COLO668 (cell line): ENCODE measurements at regions not wholly inside any gene's neighbourhood (a gene's known extent, or its start where the extent isn't known, plus 50 kb on each side); places are given as distances from the start of the nearest gene placed in this dataset.
"Not testable (repeated sequence)": the region's sequence is repeated elsewhere in the genome, so short reads cannot be mapped to it uniquely, and the experiment has no call there.

ENCODE experiments used
- DNase-seq: peaks from one replicate; lab custom pipeline; 2025; ENCODE audit not compliant: unreplicated experiment; lab: John Stamatoyannopoulos, UW

DNA sequence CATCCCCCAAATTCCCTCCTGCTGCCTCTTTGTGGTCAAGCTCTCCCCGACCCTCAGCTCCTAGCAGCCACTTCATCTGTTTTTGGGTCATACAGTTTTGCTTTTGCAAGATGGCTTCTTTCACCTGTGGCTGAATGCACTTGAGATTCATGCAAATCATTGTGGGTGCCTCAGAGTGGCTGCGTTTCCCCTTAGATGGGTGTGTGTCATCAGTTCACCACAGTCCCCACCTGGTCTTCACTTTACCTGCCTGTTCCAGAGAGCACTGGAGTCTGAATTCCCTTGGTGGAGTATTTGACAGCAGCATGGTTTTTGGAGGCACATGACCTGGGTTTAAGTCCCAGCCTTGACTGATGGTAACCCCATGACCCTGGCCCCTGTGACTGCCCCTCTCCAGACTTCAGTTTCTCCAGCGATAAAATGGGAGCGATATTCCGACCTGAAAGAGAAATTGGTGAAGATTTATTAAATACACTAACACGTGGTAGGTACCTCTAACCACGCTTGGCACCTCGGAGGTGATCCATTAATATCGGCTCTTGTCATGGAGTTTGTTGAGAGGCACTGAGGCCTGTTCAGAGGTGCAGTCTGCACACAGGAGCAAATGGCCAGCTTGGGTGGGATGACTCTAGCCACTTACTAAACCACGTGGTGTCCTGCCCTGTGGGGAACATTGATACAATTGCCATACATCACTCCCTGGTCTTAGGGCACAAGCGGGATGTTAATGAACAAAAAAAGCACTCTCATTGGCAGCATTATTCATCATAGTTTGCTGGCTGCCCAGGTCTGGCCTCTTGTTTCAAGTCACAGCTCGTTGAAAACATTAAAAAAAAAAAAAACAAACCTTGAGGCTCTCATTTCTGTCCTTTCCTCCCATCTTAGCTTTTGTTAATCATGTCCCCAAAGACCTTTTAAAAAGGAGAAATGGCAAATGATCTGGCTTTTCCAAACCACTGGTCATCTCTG, 167.2 kb upstream of the KCNG1 start:
- no peak for DNase-seq

DNA sequence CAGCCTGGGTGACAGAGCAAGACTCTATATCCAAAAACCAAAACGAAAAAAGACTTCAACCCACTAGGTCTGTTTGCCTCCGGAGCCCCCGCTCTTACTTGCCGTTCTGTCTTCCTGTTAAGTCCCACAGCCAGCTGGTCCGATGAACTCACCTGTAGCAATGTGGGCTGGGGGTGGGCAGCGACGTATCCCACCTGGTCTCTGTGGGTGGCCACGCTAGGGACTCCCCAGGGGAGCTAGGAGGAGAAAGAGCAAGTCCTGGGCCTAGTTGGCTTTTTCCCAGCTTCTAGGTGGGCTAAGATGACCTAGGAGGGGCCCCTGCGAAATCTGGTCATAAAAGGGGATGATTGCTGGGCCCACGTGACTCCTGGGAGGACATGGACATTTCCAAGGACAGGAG, 166.0 kb upstream of the KCNG1 start:
- DNase-seq = no peak

DNA sequence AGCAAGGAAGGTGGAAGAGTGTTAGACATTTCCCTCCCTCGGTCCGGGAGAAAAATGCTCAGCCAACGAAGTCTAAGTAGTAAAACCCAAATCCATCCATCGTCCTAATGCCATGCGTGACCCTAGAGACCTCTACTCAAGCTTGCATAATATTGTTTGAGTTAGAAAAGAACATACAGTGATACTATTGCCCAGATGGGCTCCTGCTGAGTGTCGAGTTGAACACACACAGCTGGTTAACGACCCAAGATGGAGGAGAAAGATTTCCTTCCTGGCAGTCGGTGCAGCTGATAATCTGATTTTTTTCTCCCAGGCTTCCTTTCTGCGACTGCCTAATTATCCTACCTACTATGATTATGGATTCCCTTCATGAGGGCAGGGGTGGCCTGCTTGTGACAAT, 164.4 kb upstream of the KCNG1 start:
- DNase-seq = no peak

DNA sequence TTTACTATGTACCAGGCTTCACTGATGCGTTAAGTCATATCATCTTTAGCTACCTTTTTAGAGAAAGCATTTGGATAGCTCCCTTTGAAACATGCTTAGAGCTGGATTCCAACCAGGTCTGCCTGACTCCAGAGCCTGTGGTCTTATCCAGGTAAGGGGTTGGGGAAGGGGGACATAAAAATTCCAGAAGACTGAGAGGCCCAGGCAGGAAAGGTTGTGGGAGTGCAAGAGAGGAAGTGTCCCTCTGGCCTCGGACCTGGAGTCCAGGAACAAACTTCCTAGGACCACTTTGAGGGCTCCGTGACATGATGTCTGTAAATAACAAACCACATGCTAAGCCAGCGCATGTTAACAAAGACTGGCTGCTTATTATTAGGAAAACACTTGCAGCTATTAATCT, 163.0 kb upstream of the KCNG1 start:
- DNase-seq = no peak

DNA sequence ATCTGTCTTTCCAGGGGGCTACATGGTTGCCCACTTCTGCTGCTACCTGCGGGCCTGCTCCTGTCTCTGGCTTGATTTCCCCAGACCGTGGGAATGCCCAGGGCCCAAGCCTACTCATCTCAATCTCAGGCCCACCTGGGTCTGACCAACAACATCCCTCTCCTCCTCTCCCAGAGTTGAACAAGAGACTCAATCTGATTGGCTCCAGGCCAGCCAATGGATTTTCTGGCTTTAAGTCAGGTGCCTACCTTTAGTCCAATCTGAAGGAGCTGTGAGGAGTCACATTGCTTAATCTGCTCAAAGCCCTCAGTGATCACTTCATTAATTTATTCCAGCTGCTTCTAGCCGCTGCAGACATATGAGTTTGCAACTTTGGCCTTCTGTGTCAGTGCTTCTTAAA, 162.4 kb upstream of the KCNG1 start:
- DNase-seq = no peak

DNA sequence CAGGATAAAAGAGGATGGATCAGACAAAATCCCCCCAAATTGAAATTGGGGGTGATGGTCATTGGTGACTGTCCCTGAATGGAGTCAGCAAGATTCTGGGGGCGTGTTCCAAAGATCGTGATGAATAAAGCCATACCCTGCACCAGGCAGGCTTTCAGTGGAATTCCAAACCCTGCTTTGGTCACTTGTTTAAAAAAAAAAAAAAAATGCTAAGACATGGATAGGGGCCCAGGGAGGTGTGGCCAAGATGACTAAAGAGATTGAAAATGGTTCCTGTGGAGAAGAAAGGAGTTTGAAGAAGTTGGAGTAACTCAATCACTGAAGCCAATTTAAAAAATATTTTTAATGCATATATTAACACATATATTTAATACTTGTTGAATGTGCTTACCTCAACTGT, 161.4 kb upstream of the KCNG1 start:
- DNase-seq = no peak

DNA sequence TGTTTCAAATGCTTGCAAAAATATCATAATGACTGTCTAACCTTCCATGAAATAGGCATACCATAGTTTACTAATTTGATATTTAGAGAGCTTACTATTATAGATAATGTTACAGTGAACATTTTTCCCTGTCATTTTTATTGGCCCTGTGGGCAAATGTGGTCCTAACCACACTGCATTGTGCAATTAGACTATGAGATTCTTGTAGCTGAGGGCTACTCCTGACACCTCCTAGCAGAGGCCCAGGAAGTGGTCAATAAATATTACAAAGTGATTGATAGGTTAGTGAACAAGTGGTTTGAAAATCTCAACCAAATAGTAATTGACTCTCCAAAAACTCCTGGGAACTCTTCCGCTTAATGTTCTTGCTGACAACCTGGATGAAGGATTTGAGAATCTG, 160.5 kb upstream of the KCNG1 start:
- no peak for DNase-seq

DNA sequence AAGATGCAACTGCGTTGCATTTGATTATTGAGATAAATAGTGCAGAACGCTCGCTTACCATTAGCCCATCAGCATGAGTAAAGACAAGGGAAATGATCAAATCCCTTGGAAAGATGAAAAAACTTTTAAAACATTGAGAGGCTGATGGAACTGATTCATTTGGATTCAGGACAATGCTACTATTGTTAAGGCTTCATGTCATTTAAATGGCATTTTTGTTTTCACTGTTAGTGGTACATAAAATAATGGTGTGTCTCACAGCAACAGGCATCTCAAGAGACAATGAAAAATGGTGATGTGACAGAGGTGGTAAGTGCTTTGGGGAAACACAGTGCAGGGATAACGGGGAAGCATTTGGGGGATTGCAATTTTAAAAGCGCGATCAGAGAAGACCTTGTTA, 159.7 kb upstream of the KCNG1 start:
- no peak for DNase-seq

DNA sequence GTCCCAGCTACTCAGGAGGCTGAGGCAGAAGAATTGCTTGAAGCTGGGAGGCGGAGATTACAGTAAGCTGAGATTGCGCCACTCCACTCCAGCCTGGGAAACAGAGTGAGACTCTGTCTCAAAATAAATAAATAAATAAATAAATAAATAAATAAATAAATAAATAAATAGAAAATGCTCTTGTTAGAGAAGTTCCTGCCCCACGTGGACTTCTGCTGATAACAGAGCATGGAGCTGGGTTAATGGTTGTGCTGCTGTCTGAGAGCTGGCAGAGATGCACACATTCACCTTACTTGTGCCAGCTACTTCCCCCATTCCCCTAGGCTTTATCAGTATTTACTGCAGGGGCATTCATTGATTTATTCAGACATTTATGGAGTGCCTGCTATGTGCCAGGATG, 155.2 kb upstream of the KCNG1 start:
- DNase-seq = no peak

DNA sequence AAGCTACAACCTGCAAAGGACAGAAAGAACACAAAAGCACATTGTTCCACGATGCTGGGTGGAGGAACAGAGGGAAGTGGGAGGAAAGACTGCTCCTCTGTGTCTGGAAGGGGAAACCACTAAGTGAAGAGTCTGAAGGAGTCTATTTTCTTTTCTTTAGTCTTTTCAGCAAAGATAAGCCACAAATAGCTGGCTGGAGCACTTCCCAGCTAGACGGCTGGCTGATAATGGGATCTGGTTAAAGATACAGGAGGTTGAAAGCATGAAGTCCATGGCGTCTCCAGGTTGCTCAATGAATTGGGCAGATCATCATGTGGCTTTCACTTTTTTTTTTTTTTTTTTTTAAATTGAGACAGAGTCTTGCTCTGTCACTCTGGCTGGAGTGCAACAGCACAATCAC, 154.0 kb upstream of the KCNG1 start:
- no peak for DNase-seq

DNA sequence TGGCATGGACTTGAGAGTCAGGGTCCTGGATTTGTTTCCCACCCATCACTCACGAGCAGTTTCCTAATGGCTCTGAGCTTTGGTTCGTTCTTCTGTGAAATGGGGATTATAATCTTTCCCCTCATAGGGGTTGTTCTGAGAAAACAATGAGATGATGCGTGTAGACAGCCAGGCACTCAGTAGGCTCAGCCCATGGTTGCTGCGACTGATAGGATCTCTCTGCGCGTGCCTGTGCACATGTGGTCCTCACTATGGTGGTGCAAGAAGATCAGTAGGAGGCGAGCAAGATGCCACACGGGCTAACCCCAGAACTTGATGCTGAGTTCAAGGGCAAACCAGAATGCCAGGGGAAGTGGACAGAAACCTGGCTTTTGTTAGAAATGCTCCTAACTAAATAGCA, 153.5 kb upstream of the KCNG1 start:
- DNase-seq = no peak

DNA sequence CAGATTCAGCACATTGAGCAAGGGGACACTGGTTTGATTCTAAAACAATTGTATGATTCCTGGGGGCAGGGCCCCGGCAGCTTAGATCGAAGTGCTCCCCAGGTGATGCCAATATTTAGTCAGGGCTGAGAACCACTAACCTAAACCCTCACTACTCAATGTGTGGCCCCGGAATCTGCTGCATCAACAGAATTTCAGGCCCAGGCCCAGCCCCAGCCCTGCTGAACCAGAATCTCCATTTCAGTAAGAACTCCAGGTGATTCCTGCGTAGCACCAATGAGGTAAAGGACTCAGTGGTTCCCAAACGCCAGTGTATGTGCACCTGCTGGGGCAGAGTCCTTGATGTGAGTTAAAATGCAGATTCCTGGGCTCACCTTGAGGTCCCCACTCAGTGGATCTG, 152.8 kb upstream of the KCNG1 start:
- DNase-seq = no peak

DNA sequence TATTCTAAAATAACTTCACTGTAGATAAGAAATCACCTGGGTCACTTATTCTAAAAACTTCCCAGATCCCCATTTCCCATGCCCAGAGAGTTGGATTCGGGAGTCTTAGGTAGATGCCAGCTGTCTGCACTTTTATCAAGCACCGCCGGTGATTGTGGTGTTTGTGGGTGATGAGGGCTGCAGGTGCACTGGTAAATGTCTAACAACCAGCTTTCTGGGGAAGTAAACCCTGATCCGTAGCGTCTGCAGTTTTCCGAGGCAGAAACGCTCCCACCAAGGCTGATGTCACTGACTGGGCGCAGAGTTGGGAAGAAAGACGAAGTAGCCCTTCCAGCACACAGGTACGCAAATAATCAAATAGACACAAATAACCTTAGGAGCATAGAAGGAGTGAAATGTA, 152.2 kb upstream of the KCNG1 start:
- no peak for DNase-seq

DNA sequence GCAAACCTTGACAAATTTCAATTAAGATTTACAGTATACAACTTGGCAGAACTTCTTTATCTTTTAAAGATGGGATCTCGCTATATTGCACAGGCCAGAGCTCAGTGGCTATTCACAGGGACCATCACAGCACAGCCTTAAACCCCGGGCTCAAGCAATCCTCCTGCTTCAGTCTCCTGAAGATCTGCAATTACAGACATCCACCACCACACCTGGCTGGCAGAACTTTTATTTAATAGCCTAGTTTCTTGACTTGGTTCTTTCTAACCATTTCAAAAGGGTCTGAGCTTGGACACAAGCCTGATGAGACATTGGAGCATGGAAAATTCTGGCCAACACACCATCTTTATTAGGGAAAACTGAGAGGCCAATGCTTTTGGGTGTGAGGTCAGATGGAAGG, 151.6 kb upstream of the KCNG1 start:
- DNase-seq = no peak

DNA sequence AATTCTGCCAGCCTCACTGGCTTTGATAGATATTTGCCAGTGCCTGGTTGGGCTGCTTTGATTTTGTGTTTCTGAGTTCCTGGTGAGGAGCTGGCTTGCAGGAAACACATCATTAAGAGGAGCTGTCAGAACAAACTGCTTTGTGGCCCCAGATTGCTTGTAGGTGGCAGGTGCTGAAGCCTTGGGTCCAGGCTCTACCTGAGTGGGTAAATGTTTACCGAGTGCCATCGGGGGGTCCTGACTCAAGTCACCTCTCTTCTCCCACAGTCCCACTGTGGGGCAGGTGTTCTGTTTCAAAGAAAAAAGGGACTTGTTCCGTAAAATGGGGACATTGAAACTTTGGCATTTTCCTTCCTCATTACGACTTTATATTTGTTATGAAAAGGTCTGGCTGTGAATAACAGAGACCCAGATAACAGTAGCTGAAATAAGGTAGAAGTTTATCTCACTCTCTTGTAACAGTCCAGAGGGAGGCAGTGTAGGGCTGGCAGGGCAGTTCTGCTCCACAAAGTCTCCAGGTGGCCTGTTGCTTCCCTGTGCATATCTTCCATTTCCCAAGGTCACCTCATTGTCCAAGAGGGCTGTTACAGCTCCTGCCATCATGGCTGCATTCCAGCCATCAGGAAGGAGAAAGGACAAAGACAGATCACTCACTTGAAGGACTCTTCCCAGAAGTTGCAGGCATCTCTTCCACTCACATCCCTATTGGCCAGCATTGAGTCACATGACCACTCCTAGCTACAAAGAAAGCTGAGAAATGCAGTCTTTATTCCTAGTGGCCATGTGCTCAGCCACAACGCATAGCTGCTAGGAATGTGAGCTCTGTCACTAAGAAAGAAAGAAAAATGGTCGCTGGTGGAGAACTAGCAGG, 149.9 kb upstream of the KCNG1 start:
- DNase-seq = no peak

DNA sequence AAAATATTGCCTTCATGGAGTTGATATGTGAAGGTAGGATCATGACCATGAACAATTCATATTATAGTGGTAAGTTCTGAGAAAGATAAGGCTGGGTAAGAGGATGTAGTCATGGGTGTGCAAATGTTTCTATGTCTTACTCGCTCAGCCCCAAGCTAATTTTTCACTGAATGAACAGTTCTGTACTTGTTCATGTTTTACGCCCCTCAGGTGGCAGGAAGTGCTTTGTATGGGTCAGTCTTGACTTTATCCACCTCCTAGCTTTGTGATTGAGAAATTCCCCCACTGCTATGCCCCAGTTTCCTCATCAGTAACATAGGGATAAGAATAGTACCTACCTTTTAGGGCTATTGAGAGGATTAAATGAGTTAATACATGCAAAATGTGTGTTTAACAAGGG, 148.2 kb upstream of the KCNG1 start:
- DNase-seq = no peak

DNA sequence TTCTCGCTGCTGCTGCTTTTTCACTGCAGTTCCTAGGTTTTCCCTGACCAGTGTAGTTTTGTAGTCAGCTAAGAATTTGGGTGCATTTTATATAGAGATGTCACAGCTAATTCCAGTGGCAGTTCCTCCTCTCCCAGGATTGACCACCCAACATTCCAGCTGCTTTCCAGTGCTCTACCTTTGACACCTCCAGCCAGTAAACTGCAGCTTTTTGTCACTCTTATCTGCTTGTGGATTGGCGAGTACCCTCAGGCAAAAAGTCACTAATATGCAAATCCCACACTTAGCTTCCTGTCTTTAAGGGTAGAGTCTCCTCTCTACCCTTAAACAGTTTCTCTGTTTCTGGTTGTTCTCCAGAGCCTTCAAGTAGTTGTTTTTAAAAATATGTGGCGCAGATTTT, 146.9 kb upstream of the KCNG1 start:
- no peak for DNase-seq

DNA sequence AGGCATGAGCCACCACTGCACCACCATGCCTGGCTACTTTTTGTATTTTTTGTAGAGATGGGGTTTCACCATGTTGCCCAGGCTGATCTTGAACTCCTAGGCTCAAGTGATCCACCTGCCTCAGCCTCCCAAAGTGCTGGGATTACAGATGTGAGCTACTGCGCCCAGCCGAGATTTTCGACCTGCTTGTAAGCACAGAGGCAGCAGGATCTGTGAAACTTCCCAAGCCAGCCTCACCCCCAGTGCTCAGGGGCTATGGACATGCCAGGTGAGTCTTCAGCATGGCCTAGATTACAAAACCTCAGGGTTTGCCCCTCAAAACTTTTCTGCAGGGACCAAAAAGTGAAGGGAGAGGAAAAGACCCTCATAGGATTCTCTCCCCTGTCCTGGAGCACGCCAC, 145.0 kb upstream of the KCNG1 start:
- DNase-seq = not testable (repeated sequence)

DNA sequence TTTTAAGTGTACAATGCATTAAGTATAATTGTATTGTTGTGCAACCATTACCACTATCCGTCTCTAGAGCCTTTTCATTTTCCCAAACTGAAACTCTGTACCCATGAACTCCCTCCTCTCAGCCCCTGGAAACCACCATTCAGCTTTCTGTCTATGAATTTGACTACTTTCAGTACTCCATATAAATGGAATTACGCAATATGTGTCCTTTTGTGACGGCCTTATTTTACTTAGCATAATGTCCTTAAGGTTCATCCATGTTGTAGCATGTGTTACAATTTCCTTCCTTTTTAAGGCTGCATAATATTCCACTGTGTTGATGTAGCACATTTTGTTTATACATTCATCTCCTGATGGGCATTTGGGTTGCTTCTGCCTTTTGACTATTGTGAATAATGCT, 143.6 kb upstream of the KCNG1 start:
- no peak for DNase-seq

DNA sequence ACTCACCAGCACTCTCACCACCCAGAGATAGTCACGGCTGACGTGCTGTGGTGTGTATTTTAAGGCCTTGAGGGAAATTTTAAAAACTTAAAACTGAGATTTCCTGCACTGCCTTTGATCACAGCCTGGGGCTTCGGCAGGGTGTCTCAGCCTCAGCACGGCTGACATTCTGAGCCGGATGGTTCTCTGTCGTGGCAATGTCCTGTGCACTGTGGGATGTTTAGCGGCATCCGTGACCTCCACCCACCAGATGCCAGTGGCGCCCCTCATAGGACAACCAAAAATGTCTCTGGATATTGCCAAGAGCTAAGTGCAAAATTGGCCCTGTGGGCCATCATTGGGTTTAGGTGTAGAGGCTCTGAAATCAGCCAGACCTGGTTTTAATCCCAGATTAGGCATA, 142.2 kb upstream of the KCNG1 start:
- DNase-seq = no peak

DNA sequence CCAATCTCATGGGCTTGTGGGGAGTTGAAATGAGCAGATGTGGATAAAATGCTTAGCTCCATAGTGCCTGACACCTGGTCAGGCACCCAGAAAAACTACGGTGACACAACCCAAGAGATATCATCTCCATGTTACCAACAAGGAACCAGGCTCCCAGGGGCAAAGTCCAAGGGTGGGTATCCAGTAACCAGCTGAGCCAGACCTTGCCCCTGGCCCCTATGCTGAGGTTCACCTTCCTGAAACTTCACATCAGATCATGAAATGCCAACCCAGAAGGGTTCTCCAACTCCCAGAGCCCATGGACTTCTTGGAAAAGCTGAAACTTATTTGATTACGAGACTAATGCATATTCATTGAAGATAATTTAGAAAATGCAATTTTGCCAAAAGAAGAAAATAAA, 141.8 kb upstream of the KCNG1 start:
- DNase-seq = no peak

DNA sequence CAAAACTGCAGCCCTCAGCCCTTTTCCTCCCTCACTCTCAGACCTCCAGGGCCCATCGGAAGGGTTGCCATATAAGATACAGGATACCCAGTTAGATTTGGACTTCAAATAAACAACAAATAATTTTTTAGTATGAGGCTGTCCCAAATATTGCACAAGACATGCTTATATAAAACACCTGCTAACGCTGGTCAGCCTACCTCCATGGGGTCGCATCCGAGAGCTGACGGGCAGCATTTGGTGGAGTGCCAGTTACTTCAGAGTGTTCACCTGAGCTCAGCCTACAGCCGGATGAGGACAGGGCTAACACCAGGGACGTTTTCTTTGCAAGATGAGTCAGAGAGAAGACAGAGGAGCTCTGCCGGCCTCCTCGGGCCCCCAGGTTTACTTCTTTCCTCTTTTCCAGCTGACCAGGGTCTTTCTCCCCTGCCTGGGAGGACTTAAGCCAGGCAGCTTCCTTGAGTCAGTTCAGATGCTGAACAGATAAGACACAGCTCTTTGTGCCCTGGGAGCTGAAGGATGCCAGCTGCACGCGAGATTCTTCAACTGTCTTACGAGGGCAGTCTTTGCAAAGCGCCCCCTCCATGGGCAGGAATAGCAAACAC, 141.2 kb upstream of the KCNG1 start:
- no peak for DNase-seq
